Peyer's patch (tissue), 4 donors: ENCODE measurements at regions not wholly inside any gene's neighbourhood (a gene's known extent, or its start where the extent isn't known, plus 50 kb on each side); places are given as distances from the start of the nearest gene placed in this dataset.

Source experiments
- DNase-seq, 3 donors: peaks; one replicate each; pipeline ENCODE4 v3.0.0-alpha.2; 2017 to 2019
- H3K27ac ChIP-seq, 4 donors: fragments of 200-600 bp; sonication (generic); one replicate each; pipeline ENCODE4 v1.5.1; 2016 to 2019
- H3K27me3 ChIP-seq, 2 donors: fragments of 200-600 bp; sonication (generic); one replicate each; pipeline ENCODE4 v1.5.1; 2019
- H3K36me3 ChIP-seq, 3 donors: fragments of 200-600 bp; sonication (generic); one replicate each; pipeline ENCODE4 v1.5.1; 2016 to 2019
- H3K4me1 ChIP-seq, 4 donors: fragments of 200-600 bp; sonication (generic); one replicate each; pipeline ENCODE4 v1.5.1; 2016 to 2019
- H3K4me3 ChIP-seq, 4 donors: fragments of 200-600 bp; sonication (generic); 1 replicate in 3 of 4; 2 replicates in 1 of 4; pipeline ENCODE4 v1.5.1; 2016 to 2019; ENCODE audit warnings: mild to moderate bottlenecking in 1 of 4
- H3K9me3 ChIP-seq, 4 donors: fragments of 200-600 bp; sonication (generic); one replicate each; pipeline ENCODE4 v1.5.1; 2016 to 2019; ENCODE audit warnings: mild to moderate bottlenecking in 1 of 4
- CTCF ChIP-seq, 6 experiments: fragments of 450-650 bp in 4 of 6; fragments of 200-600 bp in 2 of 6; sonication (generic) in 1 of 6; IDR thresholded peaks; one replicate each; pipeline ENCODE4 v1.5.1; 2017 to 2019; ENCODE audit warnings: antibody characterized with exemption in 6 of 6, mild to moderate bottlenecking in 3 of 6, moderate library complexity in 1 of 6
- POLR2A ChIP-seq, 2 donors: fragments of 450-650 bp; IDR thresholded peaks; one replicate each; pipeline ENCODE4 v1.5.1; 2017; ENCODE audit warnings: antibody characterized with exemption in 2 of 2, mild to moderate bottlenecking in 2 of 2, moderate library complexity in 2 of 2

GRCh38 chr1:90650401-90650800 is 66.7 kb downstream of the BARHL2 start:
- DNase-seq: no peak
- no peaks in the 10 kb centered on the region for H3K36me3 ChIP-seq

GRCh38 chr1:90640325-90640724 is 76.8 kb downstream of the BARHL2 start:
- Histone ChIP-seq H3K27ac (no peak overlapping the region), H3K27me3 (no peaks in the 10 kb centered on the region), H3K9me3 (no peaks in the 10 kb centered on the region), H3K36me3 (no peaks in the 10 kb centered on the region), H3K4me1 (no peaks in the 10 kb centered on the region), H3K4me3 (no peak overlapping the region)
- DNase-seq: no peak
- TF ChIP-seq CTCF (IDR thresholded peaks at IDR 0.05) (no peak), POLR2A (IDR thresholded peaks at IDR 0.05) (no peak)

More at GRCh38 chr1:90650401-90650800, 66.7 kb downstream of the BARHL2 start:
- Histone ChIP-seq H3K4me1 (no peaks in the 10 kb centered on the region), H3K4me3 (no peak overlapping the region), H3K27ac (no peak overlapping the region), H3K9me3 (no peaks in the 10 kb centered on the region), H3K27me3 (no peaks in the 10 kb centered on the region)
- TF ChIP-seq POLR2A (IDR thresholded peaks at IDR 0.05): no peak

DNA sequence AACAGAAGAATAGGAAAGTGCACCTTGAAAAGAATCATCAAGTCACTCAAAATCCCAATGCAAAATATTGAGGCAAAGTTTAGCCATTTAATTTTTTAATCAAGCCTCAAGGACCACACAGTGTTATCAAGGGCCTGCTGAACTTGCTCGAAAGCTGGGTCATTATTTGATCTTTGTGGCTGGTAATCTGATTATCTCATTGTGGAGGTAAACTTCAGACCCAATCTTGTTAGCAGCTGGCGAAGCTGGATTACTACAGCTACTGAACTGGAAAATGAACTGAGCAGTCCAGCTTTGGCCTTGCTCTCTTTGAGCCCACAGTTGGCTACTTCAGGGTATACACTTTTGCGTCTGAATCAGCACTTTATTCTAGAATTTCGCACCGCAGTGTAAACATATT is 94.4 kb downstream of the BARHL2 start:
- no peak for DNase-seq
- Histone ChIP-seq H3K27ac (no peak overlapping the region), H3K27me3 (no peaks in the 10 kb centered on the region), H3K4me1 (no peaks in the 10 kb centered on the region), H3K9me3 (no peaks in the 10 kb centered on the region), H3K36me3 (no peaks in the 10 kb centered on the region), H3K4me3 (no peak overlapping the region)
- no peak for TF ChIP-seq POLR2A (IDR thresholded peaks at IDR 0.05)
- TF ChIP-seq CTCF (IDR thresholded peaks at IDR 0.05): no peak

DNA sequence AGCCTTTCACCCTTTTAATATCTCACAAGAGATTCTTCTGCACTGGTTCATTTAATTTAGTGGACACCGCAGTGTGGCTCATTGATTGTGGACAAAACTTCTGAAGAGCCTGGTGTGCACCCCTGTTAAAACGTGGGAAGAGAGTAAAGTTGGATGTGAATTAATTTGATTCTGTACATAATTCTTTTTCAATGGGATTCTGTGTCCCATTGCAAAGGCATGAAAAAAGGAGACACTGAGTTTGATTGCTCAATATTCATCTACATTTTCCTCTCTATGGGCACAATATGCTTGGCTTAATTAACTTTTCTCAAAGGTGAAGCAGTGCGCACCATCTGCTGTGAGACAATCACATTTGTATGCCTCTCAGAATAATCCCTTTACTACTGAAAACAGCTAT is 95.1 kb downstream of the BARHL2 start:
- Histone ChIP-seq H3K27ac (no peak overlapping the region), H3K4me3 (no peak overlapping the region), H3K4me1 (no peaks in the 10 kb centered on the region), H3K36me3 (no peaks in the 10 kb centered on the region), H3K9me3 (no peaks in the 10 kb centered on the region), H3K27me3 (no peaks in the 10 kb centered on the region)
- TF ChIP-seq POLR2A (IDR thresholded peaks at IDR 0.05): no peak
- DNase-seq: no peak

DNA sequence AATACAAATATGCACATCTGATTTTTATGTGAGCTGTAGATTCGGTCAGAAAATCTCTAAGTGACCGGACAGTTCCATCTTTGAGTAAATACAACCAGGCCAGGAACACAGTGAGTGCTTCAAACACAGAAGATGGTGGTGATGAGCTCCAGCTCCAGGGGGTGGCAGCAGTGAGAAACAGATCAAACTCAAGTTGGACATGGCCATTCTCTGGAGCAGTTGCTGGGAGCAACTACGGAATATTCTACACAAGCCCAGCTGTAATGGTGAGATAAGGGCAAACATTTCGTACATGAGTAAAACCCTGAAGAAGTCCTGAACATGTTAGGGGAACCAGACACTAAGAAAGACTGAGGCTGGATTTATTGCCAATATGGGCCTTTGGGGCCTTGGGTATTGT is 100.7 kb downstream of the BARHL2 start:
- Histone ChIP-seq H3K27me3 (no peaks in the 10 kb centered on the region), H3K36me3 (no peaks in the 10 kb centered on the region), H3K27ac (no peak overlapping the region), H3K4me1 (no peaks in the 10 kb centered on the region), H3K9me3 (no peaks in the 10 kb centered on the region), H3K4me3 (no peak overlapping the region)
- DNase-seq: no peak
- TF ChIP-seq CTCF (IDR thresholded peaks at IDR 0.05) (peak in 1 of 6 experiments; percentile 14), POLR2A (IDR thresholded peaks at IDR 0.05) (no peak)

DNA sequence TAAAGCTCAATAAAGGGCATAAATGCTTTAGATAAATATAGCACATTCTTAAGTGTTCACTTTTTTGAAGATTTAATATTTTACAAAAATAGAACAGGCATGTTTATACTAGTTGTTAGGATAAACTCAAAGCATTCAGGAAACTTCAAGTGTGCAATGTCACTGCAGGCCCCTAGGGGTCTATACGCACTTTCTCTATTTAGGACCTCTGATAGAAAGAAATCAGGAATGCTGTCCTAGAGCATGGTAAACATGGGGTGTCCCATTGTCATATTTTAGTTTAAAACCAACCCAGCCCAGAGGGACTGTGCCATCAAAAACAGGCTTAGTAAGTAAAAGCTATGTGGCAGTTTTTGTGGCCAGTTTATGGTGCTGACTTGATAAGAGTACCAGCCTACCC is 102.2 kb downstream of the BARHL2 start:
- TF ChIP-seq POLR2A (IDR thresholded peaks at IDR 0.05): no peak
- peak in 1 of 6 experiments; percentile 7 for TF ChIP-seq CTCF (IDR thresholded peaks at IDR 0.05)
- Histone ChIP-seq H3K27me3 (no peaks in the 10 kb centered on the region), H3K4me1 (no peaks in the 10 kb centered on the region), H3K27ac (no peak overlapping the region), H3K9me3 (no peaks in the 10 kb centered on the region), H3K4me3 (no peak overlapping the region), H3K36me3 (no peaks in the 10 kb centered on the region)
- no peak for DNase-seq

DNA sequence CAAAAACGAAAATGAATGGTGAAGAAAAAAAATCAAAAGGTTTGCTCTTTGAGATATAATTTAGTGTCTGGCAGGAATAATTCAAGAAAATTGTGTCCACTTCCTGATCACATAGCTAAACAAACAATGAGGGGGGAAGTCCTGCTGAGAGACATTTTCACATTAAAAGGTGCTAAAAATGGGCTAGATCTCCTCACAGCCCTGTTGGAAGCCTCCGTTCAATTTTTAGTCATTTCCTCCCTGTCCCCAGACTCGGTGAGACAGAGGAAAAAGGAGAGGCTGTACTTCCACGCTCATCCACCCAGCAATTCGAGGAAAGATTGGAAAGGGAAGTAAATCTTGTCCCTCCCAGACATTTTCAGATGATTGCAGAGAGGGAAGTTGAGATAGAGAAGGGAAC is 103.7 kb downstream of the BARHL2 start:
- H3K27me3 ChIP-seq: no peaks in the 10 kb centered on the region
- no peak overlapping the region for H3K27ac ChIP-seq
- no peaks in the 10 kb centered on the region for H3K36me3 ChIP-seq

More for the DNA sequence above, 103.7 kb downstream of the BARHL2 start:
- Histone ChIP-seq H3K4me3 (no peak overlapping the region), H3K9me3 (no peaks in the 10 kb centered on the region), H3K4me1 (no peaks in the 10 kb centered on the region)
- TF ChIP-seq POLR2A (IDR thresholded peaks at IDR 0.05) (no peak), CTCF (IDR thresholded peaks at IDR 0.05) (no peak)
- no peak for DNase-seq
